Effector memory CD8-positive, alpha-beta T cell (primary cell): ENCODE measurements at regions not wholly inside any gene's neighbourhood (a gene's known extent, or its start where the extent isn't known, plus 50 kb on each side); places are given as distances from the start of the nearest gene placed in this dataset.

Source experiments
- ATAC-seq: fragments of 150-1000 bp; cut with Tn5 transposase; replicated peaks from 2 replicates; pipeline ENCODE4 v1.10.0; 2021; ENCODE audit warnings: mild to moderate bottlenecking, moderate library complexity
- DNase-seq, 3 experiments: peaks; one replicate each; pipeline ENCODE4 v3.0.0; 2021
- H3K27ac Mint-ChIP-seq, 2 donors: one replicate each; pipeline ENCODE4 v1.8.0; 2022; ENCODE audit warnings: mild to moderate bottlenecking in 2 of 2, mixed read lengths in 2 of 2, moderate library complexity in 2 of 2
- H3K27me3 Mint-ChIP-seq, 2 donors: one replicate each; pipeline ENCODE4 v1.8.0; 2022; ENCODE audit warnings: mixed read lengths in 2 of 2
- H3K36me3 Mint-ChIP-seq: one replicate; pipeline ENCODE4 v1.8.0; 2022; ENCODE audit warnings: mild to moderate bottlenecking, moderate library complexity, mixed read lengths; ENCODE audit not compliant: insufficient read depth
- H3K4me1 Mint-ChIP-seq, 2 donors: one replicate each; pipeline ENCODE4 v1.8.0; 2022; ENCODE audit warnings: low read depth in 2 of 2, mixed read lengths in 2 of 2
- H3K4me3 Mint-ChIP-seq, 2 donors: one replicate each; pipeline ENCODE4 v1.8.0; 2022; ENCODE audit warnings: mild to moderate bottlenecking in 2 of 2, mixed read lengths in 2 of 2, moderate library complexity in 2 of 2
- H3K9me3 Mint-ChIP-seq, 2 donors: one replicate each; pipeline ENCODE4 v1.8.0; 2022; ENCODE audit warnings: mixed read lengths in 2 of 2

- H3K27ac Mint-ChIP-seq = peak overlapping the region in 1 of 2 donors; percentile 22
- no peak for DNase-seq
- ATAC-seq = no peak
- H3K9me3 Mint-ChIP-seq = no peaks in the 10 kb centered on the region
- no peaks in the 10 kb centered on the region for H3K27me3 Mint-ChIP-seq
- peaks cover 4% of the 10 kb centered on the region for H3K36me3 Mint-ChIP-seq
- H3K4me1 Mint-ChIP-seq = no peaks in the 10 kb centered on the region
- H3K4me3 Mint-ChIP-seq = no peak overlapping the region
These were observed 86.3 kb upstream of the PRPS1 start for GRCh38 chrX:107542040-107542439.

GRCh38 chrX:107542500-107542899 is 85.8 kb upstream of the PRPS1 start:
- H3K27ac Mint-ChIP-seq = no peak overlapping the region
- H3K9me3 Mint-ChIP-seq = no peaks in the 10 kb centered on the region
- no peaks in the 10 kb centered on the region for H3K27me3 Mint-ChIP-seq
- DNase-seq (no peak), ATAC-seq (no peak)
- H3K4me1 Mint-ChIP-seq = no peaks in the 10 kb centered on the region
- no peak overlapping the region for H3K4me3 Mint-ChIP-seq
- H3K36me3 Mint-ChIP-seq = peaks cover 6% of the 10 kb centered on the region

GRCh38 chrX:107547621-107548020 is 80.7 kb upstream of the PRPS1 start:
- no peaks in the 10 kb centered on the region for H3K9me3 Mint-ChIP-seq
- peaks cover 6% of the 10 kb centered on the region for H3K36me3 Mint-ChIP-seq
- H3K4me3 Mint-ChIP-seq = no peak overlapping the region
- ATAC-seq = no peak
- no peaks in the 10 kb centered on the region for H3K27me3 Mint-ChIP-seq
- no peak for DNase-seq
- H3K4me1 Mint-ChIP-seq = peaks cover 0 to 10% of the 10 kb centered on the region in 2 donors
- H3K27ac Mint-ChIP-seq = no peak overlapping the region

- Mint-ChIP-seq H3K9me3 (no peaks in the 10 kb centered on the region), H3K4me3 (no peak overlapping the region), H3K27me3 (no peaks in the 10 kb centered on the region), H3K36me3 (peaks cover 6% of the 10 kb centered on the region), H3K27ac (no peak overlapping the region), H3K4me1 (peaks cover 0 to 10% of the 10 kb centered on the region in 2 donors)
- no peak for ATAC-seq
- no peak for DNase-seq
These were observed 79.5 kb upstream of the PRPS1 start for GRCh38 chrX:107548775-107549174.

GRCh38 chrX:107549504-107549903 is 78.8 kb upstream of the PRPS1 start:
- Mint-ChIP-seq H3K36me3 (peaks cover 6% of the 10 kb centered on the region), H3K27me3 (no peaks in the 10 kb centered on the region), H3K4me1 (peaks cover 0 to 10% of the 10 kb centered on the region in 2 donors), H3K27ac (no peak overlapping the region), H3K4me3 (no peak overlapping the region), H3K9me3 (no peaks in the 10 kb centered on the region)
- ATAC-seq (peak; percentile 46), DNase-seq (no peak)

- Mint-ChIP-seq H3K4me3 (no peak overlapping the region), H3K4me1 (peaks cover 0 to 16% of the 10 kb centered on the region in 2 donors), H3K27me3 (no peaks in the 10 kb centered on the region), H3K27ac (no peak overlapping the region), H3K36me3 (peaks cover 6% of the 10 kb centered on the region), H3K9me3 (no peaks in the 10 kb centered on the region)
- ATAC-seq (no peak), DNase-seq (no peak)
These were observed 76.8 kb upstream of the PRPS1 start for GRCh38 chrX:107551546-107551945.

GRCh38 chrX:107552930-107553329 is 75.4 kb upstream of the PRPS1 start:
- no peak for ATAC-seq
- Mint-ChIP-seq H3K9me3 (no peaks in the 10 kb centered on the region), H3K27ac (no peak overlapping the region), H3K36me3 (no peaks in the 10 kb centered on the region), H3K27me3 (no peaks in the 10 kb centered on the region), H3K4me1 (peaks cover 0 to 19% of the 10 kb centered on the region in 2 donors), H3K4me3 (no peak overlapping the region)
- no peak for DNase-seq

- ATAC-seq (no peak), DNase-seq (no peak)
- Mint-ChIP-seq H3K4me3 (no peak overlapping the region), H3K36me3 (no peaks in the 10 kb centered on the region), H3K27me3 (no peaks in the 10 kb centered on the region), H3K9me3 (no peaks in the 10 kb centered on the region), H3K4me1 (peaks cover 0 to 9% of the 10 kb centered on the region in 2 donors), H3K27ac (no peak overlapping the region)
These were observed 71.3 kb upstream of the PRPS1 start for GRCh38 chrX:107556967-107557366.

- Mint-ChIP-seq H3K9me3 (no peaks in the 10 kb centered on the region), H3K36me3 (peaks cover 4% of the 10 kb centered on the region), H3K4me3 (no peak overlapping the region), H3K27me3 (no peaks in the 10 kb centered on the region), H3K27ac (no peak overlapping the region), H3K4me1 (peaks cover 0 to 9% of the 10 kb centered on the region in 2 donors)
- no peak for ATAC-seq
- DNase-seq = no peak
These were observed 68.8 kb upstream of the PRPS1 start for GRCh38 chrX:107559506-107559905.

- Mint-ChIP-seq H3K27me3 (no peaks in the 10 kb centered on the region), H3K4me1 (peaks cover 0 to 4% of the 10 kb centered on the region in 2 donors), H3K9me3 (no peaks in the 10 kb centered on the region), H3K36me3 (peaks cover 6% of the 10 kb centered on the region), H3K4me3 (no peak overlapping the region), H3K27ac (no peak overlapping the region)
- no peak for DNase-seq
- ATAC-seq = no peak
These were observed 68.3 kb upstream of the PRPS1 start for GRCh38 chrX:107560041-107560440.

- ATAC-seq = no peak
- no peak for DNase-seq
- Mint-ChIP-seq H3K4me3 (no peak overlapping the region), H3K36me3 (peaks cover 13% of the 10 kb centered on the region), H3K27me3 (no peaks in the 10 kb centered on the region), H3K27ac (no peak overlapping the region), H3K9me3 (no peaks in the 10 kb centered on the region), H3K4me1 (peaks cover 0 to 3% of the 10 kb centered on the region in 2 donors)
These were observed 67.3 kb upstream of the PRPS1 start for GRCh38 chrX:107560980-107561379.

- no peak for DNase-seq
- Mint-ChIP-seq H3K4me1 (peaks cover 0 to 3% of the 10 kb centered on the region in 2 donors), H3K9me3 (no peaks in the 10 kb centered on the region), H3K27me3 (no peaks in the 10 kb centered on the region), H3K36me3 (peaks cover 16% of the 10 kb centered on the region), H3K4me3 (no peak overlapping the region), H3K27ac (no peak overlapping the region)
- no peak for ATAC-seq
These were observed 66.7 kb upstream of the PRPS1 start for GRCh38 chrX:107561468-107562215.

GRCh38 chrX:107562482-107562881 is 65.8 kb upstream of the PRPS1 start:
- ATAC-seq = no peak
- no peak for DNase-seq
- Mint-ChIP-seq H3K27me3 (no peaks in the 10 kb centered on the region), H3K36me3 (peaks cover 16% of the 10 kb centered on the region), H3K4me1 (no peaks in the 10 kb centered on the region), H3K4me3 (no peak overlapping the region), H3K27ac (no peak overlapping the region), H3K9me3 (no peaks in the 10 kb centered on the region)

GRCh38 chrX:107563824-107564223 is 64.5 kb upstream of the PRPS1 start:
- Mint-ChIP-seq H3K27ac (no peak overlapping the region), H3K27me3 (no peaks in the 10 kb centered on the region), H3K9me3 (no peaks in the 10 kb centered on the region), H3K4me1 (no peaks in the 10 kb centered on the region), H3K36me3 (peaks cover 17% of the 10 kb centered on the region), H3K4me3 (no peak overlapping the region)
- DNase-seq = no peak
- no peak for ATAC-seq
